ENCODE measurements at regions not wholly inside any gene's neighbourhood (a gene's known extent, or its start where the extent isn't known, plus 50 kb on each side); places are given as distances from the start of the nearest gene placed in this dataset.

- TF ChIP-seq EP300 (IDR thresholded peaks at IDR 0.05; ENCODE audit: borderline replicate concordance) (no peak), MAX (IDR thresholded peaks at IDR 0.05) (no peak), EGR1 (IDR thresholded peaks at IDR 0.05) (no peak)
Observed at GRCh38 chr5:133859073-133859472, 109.4 kb downstream of the C5orf15 start.
